GM12878 (cell line): ENCODE measurements at regions not wholly inside any gene's neighbourhood (a gene's known extent, or its start where the extent isn't known, plus 50 kb on each side); places are given as distances from the start of the nearest gene placed in this dataset.

Experiments used
- ATAC-seq: fragments of 200-7000 bp; cut with Tn5 transposase; 3 replicates; pipeline ENCODE4 v1.9.1; 2020; ENCODE audit warnings: mild to moderate bottlenecking, moderate library complexity
- BruUV-seq: library from RNA; stranded (reverse); fragments of 400-500 nt; replicated peaks from 2 replicates; lab custom pipeline; 2021; lab: Mats Ljungman, UMichigan
- CTCF ChIA-PET: fragments of 300-600 bp; sonication (Branson Sonifier 250); formaldehyde crosslinking; extraction: SDS; loops from one replicate; lab custom pipeline; 2021; ENCODE audit warnings: inconsistent platforms; lab: Yijun Ruan, JAX
- POLR2A ChIA-PET: fragments of 350-600 bp; formaldehyde crosslinking; extraction: SDS; loops from one replicate; lab custom pipeline; 2021; ENCODE audit warnings: inconsistent platforms; lab: Charles Lee
- RAD21 ChIA-PET: fragments of 300-600 bp; sonication (Branson Sonifier 250); formaldehyde crosslinking; loops from one replicate; lab custom pipeline; 2023; ENCODE audit warnings: antibody characterized with exemption; ENCODE audit not compliant: unreplicated experiment; lab: Charles Lee
- SMC1A ChIA-PET: fragments of 300-600 bp; sonication (Branson Sonifier 250); formaldehyde crosslinking; loops from one replicate; lab custom pipeline; 2023; ENCODE audit not compliant: unreplicated experiment, uncharacterized antibody; lab: Charles Lee
- DNase-seq: peaks from one replicate; pipeline ENCODE4 v3.0.0-alpha.2; 2011; ENCODE audit warnings: low read depth, low spot score
- FAIRE-seq: peaks from 3 replicates; lab custom pipeline; 2011; peaks lifted over from hg19 to GRCh38; lab: Jason Lieb, UNC
- H2AFZ ChIP-seq: 2 replicates; pipeline ENCODE4 v1.6.0; 2011; ENCODE audit warnings: low read depth, low read length, control low read depth; ENCODE audit not compliant: control insufficient read depth
- H3K27ac ChIP-seq: 2 replicates; pipeline ENCODE4 v1.5.1; 2011; ENCODE audit warnings: control low read depth; ENCODE audit not compliant: control insufficient read depth, insufficient read depth
- H3K27me3 ChIP-seq, 2 experiments: replicated peaks in 1 of 2; 2 replicates each; pipeline versions ENCODE4 v1.6.0 to v1.6.1; 2011; ENCODE audit warnings: low read length in 1 of 2; ENCODE audit not compliant: control insufficient read depth in 2 of 2, insufficient read depth in 2 of 2
- H3K36me3 ChIP-seq, 2 experiments: 2 replicates each; pipeline ENCODE4 v1.5.1; 2011; ENCODE audit warnings: low read length in 1 of 2; ENCODE audit not compliant: control insufficient read depth in 2 of 2, insufficient read depth in 2 of 2
- H3K4me1 ChIP-seq: 2 replicates; pipeline ENCODE4 v1.6.1; 2011; ENCODE audit warnings: mild to moderate bottlenecking, low read length, moderate library complexity, mixed read lengths; ENCODE audit not compliant: control insufficient read depth, insufficient read depth
- H3K4me2 ChIP-seq: 2 replicates; pipeline ENCODE4 v1.6.0; 2011; ENCODE audit warnings: control low read depth; ENCODE audit not compliant: control insufficient read depth, insufficient read depth
- H3K4me3 ChIP-seq: fragments of 200-600 bp; sonication (generic); 2 replicates; pipeline ENCODE4 v1.5.1; 2016
- H3K79me2 ChIP-seq: 2 replicates; pipeline ENCODE4 v1.6.0; 2011; ENCODE audit warnings: low read length; ENCODE audit not compliant: control insufficient read depth, insufficient read depth
- H3K9ac ChIP-seq: 2 replicates; pipeline ENCODE4 v1.8.0; 2011; ENCODE audit warnings: low read length, control low read depth, mixed read lengths; ENCODE audit not compliant: control insufficient read depth, insufficient read depth
- H3K9me3 ChIP-seq: replicated peaks from 3 replicates; pipeline ENCODE4 v1.5.1; 2011; ENCODE audit warnings: mild to moderate bottlenecking, low read length; ENCODE audit not compliant: control insufficient read depth, insufficient read depth
- H4K20me1 ChIP-seq: 2 replicates; pipeline ENCODE4 v1.6.0; 2011; ENCODE audit not compliant: control insufficient read depth, insufficient read depth
- ASH2L ChIP-seq: fragments of 300-600, 200-600 bp; sonication (generic); IDR thresholded peaks from 2 replicates; pipeline ENCODE4 v1.6.1; 2017; ENCODE audit warnings: low read depth, mild to moderate bottlenecking, borderline replicate concordance
- ATF2 ChIP-seq: IDR thresholded peaks from 2 replicates; pipeline ENCODE4 v1.6.1; 2012; ENCODE audit warnings: low read length, inconsistent platforms
- ATF7 ChIP-seq: fragments of 450-650 bp; IDR thresholded peaks from 2 replicates; pipeline ENCODE4 v1.6.1; 2016; ENCODE audit warnings: low read depth, mild to moderate bottlenecking
- BMI1 ChIP-seq: fragments of 450-650 bp; IDR thresholded peaks from 2 replicates; pipeline ENCODE4 v1.6.1; 2016; ENCODE audit warnings: mild to moderate bottlenecking, moderate library complexity, borderline replicate concordance
- EED ChIP-seq: sonication (generic); IDR thresholded peaks from 2 replicates; pipeline ENCODE4 v1.6.1; 2016; ENCODE audit warnings: antibody characterized with exemption, low read depth
- IKZF1 ChIP-seq: fragments of 450-650 bp; conservative IDR thresholded peaks from 2 replicates; pipeline ENCODE4 v1.6.1; 2017; ENCODE audit warnings: antibody characterized with exemption, mild to moderate bottlenecking
- JUNB ChIP-seq: IDR thresholded peaks from 2 replicates; pipeline ENCODE4 v1.6.1; 2016; ENCODE audit warnings: antibody characterized with exemption, mild to moderate bottlenecking
- LARP7 ChIP-seq: fragments of 450-650 bp; IDR thresholded peaks from 2 replicates; pipeline ENCODE4 v1.6.1; 2017; ENCODE audit warnings: mild to moderate bottlenecking
- MEF2B ChIP-seq: fragments of 450-650 bp; IDR thresholded peaks from 2 replicates; pipeline ENCODE4 v1.6.1; 2018; ENCODE audit warnings: mild to moderate bottlenecking, moderate library complexity; ENCODE audit not compliant: partially characterized antibody, poor library complexity, severe bottlenecking
- MTA2 ChIP-seq: fragments of 450-650 bp; IDR thresholded peaks from 2 replicates; pipeline ENCODE4 v1.6.1; 2016; ENCODE audit warnings: low read depth, mild to moderate bottlenecking, moderate library complexity
- MYC ChIP-seq: IDR thresholded peaks from 2 replicates; pipeline ENCODE4 v1.6.1; 2011; ENCODE audit warnings: mild to moderate bottlenecking, low read length, moderate library complexity, inconsistent platforms; ENCODE audit not compliant: insufficient read depth, insufficient replicate concordance, insufficient read length, severe bottlenecking
- NFXL1 ChIP-seq: fragments of 450-650 bp; IDR thresholded peaks from 2 replicates; pipeline ENCODE4 v1.6.1; 2017; ENCODE audit warnings: antibody characterized with exemption, mild to moderate bottlenecking, borderline replicate concordance
- PAX5 ChIP-seq: IDR thresholded peaks from 2 replicates; pipeline ENCODE4 v1.6.1; 2011; ENCODE audit warnings: low read depth, low read length, borderline replicate concordance
- PKNOX1 ChIP-seq: fragments of 450-650 bp; IDR thresholded peaks from 2 replicates; pipeline ENCODE4 v1.6.1; 2016; ENCODE audit warnings: mild to moderate bottlenecking
- POU2F2 ChIP-seq: IDR thresholded peaks from 3 replicates; pipeline ENCODE4 v1.6.1; 2011; ENCODE audit warnings: low read depth, mild to moderate bottlenecking, low read length, borderline replicate concordance
- RAD21 ChIP-seq: IDR thresholded peaks from 2 replicates; pipeline ENCODE4 v1.6.1; 2011; ENCODE audit warnings: mild to moderate bottlenecking, low read depth, low read length, moderate library complexity; ENCODE audit not compliant: insufficient read depth
- RUNX3 ChIP-seq: IDR thresholded peaks from 2 replicates; pipeline ENCODE4 v1.6.1; 2012; ENCODE audit warnings: low read length, inconsistent platforms
- SPI1 ChIP-seq: IDR thresholded peaks from 2 replicates; pipeline ENCODE4 v1.6.1; 2011; ENCODE audit warnings: low read depth, mild to moderate bottlenecking, low read length, moderate library complexity, borderline replicate concordance; ENCODE audit not compliant: insufficient read depth
- YY1 ChIP-seq: IDR thresholded peaks from 2 replicates; pipeline ENCODE4 v1.6.1; 2011; ENCODE audit warnings: low read depth, mild to moderate bottlenecking, low read length
- ZSCAN29 ChIP-seq: fragments of 450-650 bp; IDR thresholded peaks from 2 replicates; pipeline ENCODE4 v1.6.1; 2017; ENCODE audit warnings: mild to moderate bottlenecking, moderate library complexity
- WGBS: methylation state at CpG from one replicate; pipeline ENCODE4 v1.1.6; 2016; ENCODE audit warnings: low lambda C conversion rate; ENCODE audit not compliant: insufficient replicate concordance, insufficient coverage; ENCODE audit errors: missing lambda C conversion rate; 5-methylcytosine and 5-hydroxymethylcytosine counted together
- in situ Hi-C: fragments of 300-500 bp; cut with MboI; formaldehyde crosslinking; loops from 9 replicates; pipeline ENCODE4 v1.14.3; 2018; ENCODE audit warnings: mixed read lengths
- intact Hi-C: fragments of 100-400 bp; cut with micrococcal nuclease; formaldehyde crosslinking; loops from one replicate; pipeline ENCODE4 v1.14.2; 2022; ENCODE audit not compliant: unreplicated experiment

GRCh38 chr21:36254106-36254941 lies 65.7 kb upstream of the MORC3 start (continued):
- TF ChIP-seq BMI1 (no peak), SPI1 (peak; percentile 78), LARP7 (no peak), POU2F2 (no peak), ASH2L (no peak), IKZF1 (peak; percentile 42; the same call in 1 of the 2 replicates), EED (0 out of 2 replicates have a peak, but pooled peaks have one; percentile 16), NFXL1 (no peak), ZSCAN29 (no peak)

- Histone ChIP-seq H3K9ac (0 out of 2 replicates have a peak overlapping the region, but pooled peaks have one; percentile 9), H3K4me1 (peaks cover 24% of the 10 kb centered on the region)
- peak; percentile 85 for ATAC-seq
- WGBS, result 1% methylated on average over 5 of the region's 5 CpGs
- TF ChIP-seq MEF2B, result peak; percentile 5
- peak; percentile 31; the same call in 1 of the 2 replicates for TF ChIP-seq MTA2
- TF ChIP-seq ATF7, result peak; percentile 97
- TF ChIP-seq YY1, result 0 out of 2 replicates have a peak, but pooled peaks have one; percentile 18
- TF ChIP-seq ATF2, result peak; percentile 83
- peak; percentile 87 for TF ChIP-seq PKNOX1
- TF ChIP-seq MYC, result no peak
- TF ChIP-seq RAD21, result peak; percentile 9; the same call in 1 of the 2 replicates
- TF ChIP-seq PAX5, result no peak
- TF ChIP-seq JUNB, result peak; percentile 48
- TF ChIP-seq RUNX3, result peak; percentile 42
- TF ChIP-seq, all 136 proteins: peak for 9
- Histone ChIP-seq H3K27me3 (no peaks in the 10 kb centered on the region), H3K4me2 (peak overlapping the region; percentile 76), H4K20me1 (no peaks in the 10 kb centered on the region), H3K36me3 (no peaks in the 10 kb centered on the region), H3K79me2 (no peaks in the 10 kb centered on the region), H3K4me3 (peak overlapping the region; percentile 45; the same call in 1 of the 2 replicates), H3K9me3 (no peaks in the 10 kb centered on the region), H3K27ac (peak overlapping the region; percentile 63), H2AFZ (no peak overlapping the region)
- SMC1A ChIA-PET, result interaction anchor here (0.6 to 4.0 kb wide), 14 partner anchors 8 to 135 kb away, joined by 3 to 50 read pairs (median 4); partner anchors contain the start of gene MORC3
- intact Hi-C loops (loop anchor here (1.0 to 2.0 kb wide), 3 partner anchors 19 to 65 kb away; partner anchors contain the start of gene MORC3), in situ Hi-C loops (no loop called here)
- CTCF ChIA-PET, result interaction anchor here (0.6 to 2.1 kb wide), 10 partner anchors 8 to 132 kb away, joined by 3 to 10 read pairs (median 3); no protein-coding TSS in a partner anchor
- no TSS peak for BruUV-seq
- RAD21 ChIA-PET, result interaction anchor here (1.0 to 3.1 kb wide), 9 partner anchors 14 to 67 kb away, joined by 4 to 14 read pairs (median 6); partner anchors contain the start of gene MORC3
- FAIRE-seq, result peak; percentile 56
- DNase-seq, result peak; percentile 63
- POLR2A ChIA-PET, result interaction anchor here (1.2 to 2.1 kb wide), 6 partner anchors 9 to 65 kb away, joined by 3 to 22 read pairs (median 4); partner anchors contain the start of gene MORC3
Observed at GRCh38 chr21:36255663-36256062, 64.3 kb upstream of the MORC3 start.
